HG02610 (cell line): ENCODE measurements at regions not wholly inside any gene's neighbourhood (a gene's known extent, or its start where the extent isn't known, plus 50 kb on each side); places are given as distances from the start of the nearest gene placed in this dataset.
A peak's percentile ranks its signal among the peaks of the same experiment; 100 is the strongest.

Experiments
- ATAC-seq: cut with Tn5 transposase; IDR thresholded peaks from one replicate; pipeline ENCODE4 v1.9.1; 2021; ENCODE audit warnings: mild to moderate bottlenecking, moderate library complexity; ENCODE audit not compliant: unreplicated experiment

DNA sequence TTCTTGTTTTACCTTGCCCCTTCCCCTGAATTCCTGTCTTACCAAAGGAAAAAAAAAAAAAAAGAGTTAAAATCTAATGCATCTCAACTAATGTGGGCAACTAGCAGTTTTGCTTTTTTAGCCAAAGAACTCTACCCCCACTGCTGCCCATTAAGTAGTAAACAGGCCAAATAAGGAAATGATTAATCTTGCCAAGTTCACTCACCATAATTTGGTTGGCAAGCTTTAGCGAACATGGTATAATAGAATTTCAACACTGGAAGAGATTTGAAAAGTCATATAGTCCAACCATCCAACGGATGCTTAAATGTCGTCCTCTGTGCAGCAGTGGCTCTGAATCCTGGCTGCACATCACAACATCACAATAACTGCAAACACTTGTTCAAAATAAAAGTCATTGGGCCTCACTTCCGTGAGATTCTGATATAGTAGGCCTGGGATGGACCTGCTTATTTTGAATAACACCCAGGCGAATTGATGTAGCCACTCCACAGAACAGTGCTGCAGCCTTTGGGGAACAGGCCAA, 142.0 kb upstream of the UBE2E1 start:
- no peak for ATAC-seq

DNA sequence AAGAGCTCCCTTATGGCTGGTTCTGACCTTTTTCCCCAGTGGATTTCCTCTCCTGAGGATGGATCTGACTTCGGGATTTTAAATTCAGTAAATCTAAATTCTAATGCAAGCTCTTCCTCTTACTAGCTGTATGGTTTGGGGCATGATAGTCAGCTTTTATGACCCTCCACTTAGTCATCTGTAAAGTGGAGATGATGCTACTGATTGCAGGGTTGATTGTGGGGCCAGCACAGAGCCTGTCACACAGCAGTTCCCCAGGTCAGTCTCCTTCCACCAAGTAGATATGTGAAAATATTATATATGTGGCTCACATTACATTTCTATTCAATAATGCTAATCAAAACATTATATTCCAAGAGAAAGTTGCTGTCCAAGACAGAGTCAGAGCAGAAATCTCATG, 141.3 kb upstream of the UBE2E1 start:
- ATAC-seq = no peak

DNA sequence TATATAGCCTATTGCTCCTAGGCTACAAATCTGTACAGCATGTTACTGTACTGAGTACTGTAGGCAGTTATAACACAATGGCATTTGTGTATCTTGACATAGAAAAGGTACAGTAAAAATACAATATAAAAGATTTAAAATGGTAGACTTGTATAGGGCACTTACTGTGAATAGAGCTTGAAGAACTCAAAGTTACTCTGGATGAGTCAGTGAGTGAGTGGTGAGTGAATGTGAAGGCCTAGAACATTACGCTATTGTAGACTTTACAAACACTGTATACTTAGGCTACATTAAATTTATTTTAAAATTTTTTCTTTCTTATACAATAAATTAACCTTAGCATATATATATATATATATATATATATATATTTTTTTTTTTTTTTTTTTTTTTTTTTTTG, 140.0 kb upstream of the UBE2E1 start:
- no peak for ATAC-seq

DNA sequence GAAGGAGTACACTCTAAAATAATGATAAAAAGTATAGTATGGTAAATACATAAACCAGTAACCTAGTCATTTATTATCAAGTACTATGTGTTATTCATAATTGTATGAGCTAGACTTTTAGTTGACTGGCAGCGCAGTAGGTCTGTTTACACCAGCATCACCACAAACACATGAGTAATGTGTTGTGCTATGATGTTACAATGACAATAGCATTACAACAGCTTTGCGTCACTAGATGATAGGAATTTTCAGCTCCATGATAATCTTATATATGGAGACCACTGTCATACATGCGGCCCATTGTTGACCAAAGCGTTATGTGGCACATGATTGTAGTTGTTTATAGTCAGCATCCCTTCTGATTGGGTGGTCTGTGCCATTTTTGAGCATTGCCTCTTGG, 138.9 kb upstream of the UBE2E1 start:
- no peak for ATAC-seq

DNA sequence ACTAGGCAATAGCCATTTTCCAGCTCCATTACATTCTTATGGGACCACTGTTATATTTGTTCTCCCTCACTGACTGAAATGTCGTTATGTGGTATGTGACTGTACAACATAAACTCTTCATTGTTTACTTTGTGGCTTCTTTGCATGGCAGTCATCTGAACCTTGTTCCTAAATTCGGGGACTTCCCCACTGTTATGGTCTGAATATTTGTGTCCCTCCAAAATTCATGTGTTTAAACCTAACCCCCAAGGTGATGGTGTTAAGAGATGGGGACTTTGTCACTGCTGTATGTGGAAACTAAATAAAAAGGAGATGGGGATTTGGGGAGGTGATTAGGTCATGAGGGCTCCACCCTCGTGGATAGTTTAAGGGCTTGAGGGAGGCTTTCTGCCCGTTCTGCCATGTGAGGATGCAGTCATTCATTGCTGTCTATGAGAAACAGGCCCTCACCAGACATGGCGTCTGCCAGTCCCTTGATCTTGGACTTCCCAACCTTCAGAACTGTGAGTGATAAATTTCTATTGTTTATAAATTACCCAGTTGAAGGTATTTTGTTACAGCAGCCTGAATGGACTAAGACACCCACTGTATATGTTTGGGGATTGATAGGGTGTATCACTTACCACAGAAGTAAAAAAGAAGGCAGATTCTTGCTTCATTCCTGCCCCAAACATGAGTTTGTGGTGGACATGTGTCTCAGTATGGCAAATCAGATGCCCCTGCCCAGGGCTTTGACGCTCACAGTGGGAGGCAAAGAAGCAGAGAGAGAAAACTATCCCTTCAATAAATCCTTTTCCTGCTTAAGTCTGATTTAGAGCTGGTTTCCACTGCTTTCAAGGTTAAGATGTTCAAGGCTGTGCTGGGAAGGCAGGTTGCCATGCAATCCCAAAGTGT, 138.0 kb upstream of the UBE2E1 start:
- peak; percentile 67 for ATAC-seq

DNA sequence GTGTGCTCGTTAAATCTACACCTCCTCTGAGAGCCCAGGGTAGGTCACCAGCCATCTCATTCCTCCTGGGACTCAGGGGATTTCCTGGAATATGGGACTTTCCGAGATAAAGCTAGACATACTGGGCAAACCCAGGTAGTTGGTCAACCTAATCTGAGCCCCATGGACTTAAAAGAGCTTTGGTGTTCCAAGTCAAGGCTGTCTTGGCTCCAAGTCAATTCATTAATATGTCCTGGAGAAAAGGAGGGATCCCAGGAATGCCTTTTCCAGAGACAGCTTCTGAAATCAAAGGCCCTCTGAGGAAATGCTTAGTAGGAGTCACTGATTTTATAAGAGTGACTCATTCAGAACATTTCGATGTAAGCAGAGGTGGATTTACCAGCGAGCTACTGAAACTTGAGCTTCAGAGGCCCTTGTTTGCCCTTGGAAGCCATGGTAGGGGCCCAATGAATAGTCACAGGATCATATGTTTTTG, 137.3 kb upstream of the UBE2E1 start:
- ATAC-seq = peak; percentile 36

DNA sequence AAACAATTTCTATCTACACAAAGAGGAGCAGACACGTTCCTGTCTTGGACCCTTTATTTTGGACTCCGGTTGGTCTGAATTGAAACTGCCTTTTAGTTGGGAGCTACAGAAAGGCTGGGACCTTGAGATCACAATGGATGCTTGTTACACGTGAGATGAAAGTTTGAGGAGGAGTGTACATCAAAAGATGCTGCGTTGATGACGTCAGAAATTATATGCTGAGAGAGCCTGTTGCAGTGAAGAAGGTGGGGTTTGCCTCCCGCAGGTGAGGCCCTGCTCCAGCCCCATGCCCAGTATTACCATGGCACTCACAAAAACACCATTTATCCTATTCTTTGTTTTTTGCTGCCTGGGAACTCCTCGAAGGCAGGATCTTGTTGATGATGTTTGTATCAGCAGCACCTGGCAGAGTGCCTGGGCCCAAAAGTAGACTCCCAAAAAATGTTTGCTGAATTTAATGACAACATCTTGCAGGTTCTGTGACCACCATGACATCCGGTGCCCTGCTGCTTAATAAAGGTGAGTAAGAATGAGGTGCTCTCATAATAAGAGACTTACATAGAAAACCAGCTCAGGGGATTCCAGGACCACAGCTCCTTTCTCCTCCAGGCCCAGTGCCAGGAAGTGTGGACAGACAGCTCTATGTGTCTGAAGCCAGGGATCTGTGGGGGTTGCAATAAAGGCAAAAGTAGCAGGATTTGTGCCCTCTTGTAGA, 136.1 kb upstream of the UBE2E1 start:
- ATAC-seq = no peak

DNA sequence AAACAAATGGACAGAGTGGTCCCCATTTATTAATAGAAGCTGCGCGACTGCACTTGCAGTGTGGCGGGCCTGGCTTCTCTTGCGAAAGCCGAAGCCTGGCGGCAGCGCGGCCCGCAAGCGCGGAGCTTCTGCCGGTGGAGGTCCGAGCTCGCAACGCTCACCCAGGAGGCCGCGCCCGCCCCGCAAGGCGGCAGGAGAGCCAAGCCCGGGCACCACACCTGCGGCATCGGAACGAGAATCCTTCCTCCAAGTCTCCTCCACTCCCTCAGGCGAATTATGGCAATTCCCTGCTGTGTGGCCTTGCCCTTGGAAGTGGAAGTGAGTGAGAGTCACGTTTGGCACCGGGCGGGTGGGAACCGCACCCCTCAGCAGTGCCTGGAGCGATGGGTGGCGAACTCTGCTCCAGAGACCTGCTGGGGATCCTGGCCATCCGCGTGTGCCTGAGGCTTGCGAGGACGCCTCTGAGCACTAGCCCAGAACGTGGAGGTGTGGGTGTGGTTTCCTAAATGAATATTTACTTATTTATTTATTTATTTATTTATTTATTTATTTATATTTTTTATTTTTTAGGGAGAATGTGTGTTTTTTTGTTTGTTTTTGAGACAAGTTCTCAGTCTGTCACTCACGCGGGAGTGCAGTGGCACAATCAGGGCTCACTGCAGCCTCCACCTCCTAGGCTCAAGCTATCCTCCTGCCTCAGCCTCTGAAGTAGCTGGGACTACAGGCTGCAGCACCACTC, 133.7 kb upstream of the UBE2E1 start:
- ATAC-seq = no peak

DNA sequence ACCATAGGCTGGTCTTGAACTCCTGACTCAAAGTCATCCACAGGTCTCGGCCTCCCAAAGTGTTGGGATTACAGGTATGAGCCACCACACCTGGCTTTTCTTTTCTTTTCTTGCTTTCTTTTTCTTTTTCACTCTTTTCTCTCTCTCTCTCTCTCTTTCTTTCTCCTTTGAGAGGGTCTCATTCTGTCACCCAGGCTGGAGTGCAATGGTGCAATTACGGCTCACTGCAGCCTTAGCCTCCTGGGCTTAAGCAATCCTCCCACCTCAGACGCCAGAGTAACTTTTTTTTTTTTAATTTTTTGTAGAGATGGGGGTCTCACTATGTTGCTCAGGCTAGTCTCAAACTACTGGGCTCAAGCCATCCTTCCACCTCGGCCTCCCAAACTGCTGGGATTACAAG, 133.1 kb upstream of the UBE2E1 start:
- no peak for ATAC-seq

DNA sequence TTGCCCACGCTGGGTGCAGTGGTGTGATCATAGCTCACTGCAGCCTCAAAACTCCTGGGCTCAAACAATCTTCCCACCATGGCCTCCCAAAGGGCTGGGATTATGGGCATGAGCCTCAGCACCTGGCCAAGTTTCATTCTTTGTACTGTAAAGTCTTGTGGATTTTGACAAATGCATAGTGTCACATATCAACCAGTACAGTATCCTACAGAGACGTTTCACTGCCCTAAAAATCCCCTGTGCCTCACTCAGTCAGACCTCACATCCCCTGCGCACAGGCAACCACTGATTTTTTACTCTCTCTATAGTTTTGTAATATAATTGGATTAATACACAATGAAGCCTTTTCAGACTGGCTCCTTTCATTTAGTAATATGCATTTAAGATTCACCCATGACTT, 130.7 kb upstream of the UBE2E1 start:
- no peak for ATAC-seq

DNA sequence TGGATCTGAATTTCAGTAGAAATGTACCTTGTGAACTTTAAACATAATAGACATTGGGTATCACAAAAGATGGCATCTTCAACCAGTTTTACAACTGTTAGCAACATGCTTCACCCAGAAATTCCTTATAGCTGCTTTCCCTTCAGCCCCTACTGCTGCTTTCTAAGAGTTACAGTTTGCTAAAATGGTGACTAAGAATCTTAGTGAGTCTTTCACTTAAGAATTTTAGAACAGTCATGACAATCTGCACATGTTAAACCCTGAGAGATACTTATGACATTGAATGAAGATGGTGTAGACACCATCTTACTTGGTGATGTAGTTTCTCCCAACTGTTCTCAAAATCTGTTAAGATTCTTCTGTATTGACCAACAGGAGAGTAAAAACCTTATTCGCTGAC, 129.7 kb upstream of the UBE2E1 start:
- ATAC-seq = no peak

DNA sequence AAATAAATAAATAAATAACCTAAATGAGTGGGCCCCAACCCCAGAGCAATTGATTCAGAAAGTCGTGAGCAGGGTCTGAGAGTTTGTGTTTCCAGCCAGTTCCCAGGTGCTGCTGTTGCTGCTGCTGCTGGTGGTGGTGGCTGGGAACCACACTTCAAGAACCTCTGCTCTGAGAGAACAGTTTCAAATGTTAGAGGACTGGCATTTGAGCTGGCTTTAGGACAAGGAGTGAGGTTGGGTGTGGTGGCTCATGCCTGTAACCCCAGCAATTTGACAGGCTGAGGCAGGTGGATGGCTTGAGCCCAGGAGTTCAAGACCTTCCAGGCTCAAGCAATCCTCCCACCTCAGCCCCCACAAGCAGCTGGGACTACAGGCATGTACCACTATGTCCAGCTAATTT, 123.1 kb upstream of the UBE2E1 start:
- ATAC-seq = no peak

DNA sequence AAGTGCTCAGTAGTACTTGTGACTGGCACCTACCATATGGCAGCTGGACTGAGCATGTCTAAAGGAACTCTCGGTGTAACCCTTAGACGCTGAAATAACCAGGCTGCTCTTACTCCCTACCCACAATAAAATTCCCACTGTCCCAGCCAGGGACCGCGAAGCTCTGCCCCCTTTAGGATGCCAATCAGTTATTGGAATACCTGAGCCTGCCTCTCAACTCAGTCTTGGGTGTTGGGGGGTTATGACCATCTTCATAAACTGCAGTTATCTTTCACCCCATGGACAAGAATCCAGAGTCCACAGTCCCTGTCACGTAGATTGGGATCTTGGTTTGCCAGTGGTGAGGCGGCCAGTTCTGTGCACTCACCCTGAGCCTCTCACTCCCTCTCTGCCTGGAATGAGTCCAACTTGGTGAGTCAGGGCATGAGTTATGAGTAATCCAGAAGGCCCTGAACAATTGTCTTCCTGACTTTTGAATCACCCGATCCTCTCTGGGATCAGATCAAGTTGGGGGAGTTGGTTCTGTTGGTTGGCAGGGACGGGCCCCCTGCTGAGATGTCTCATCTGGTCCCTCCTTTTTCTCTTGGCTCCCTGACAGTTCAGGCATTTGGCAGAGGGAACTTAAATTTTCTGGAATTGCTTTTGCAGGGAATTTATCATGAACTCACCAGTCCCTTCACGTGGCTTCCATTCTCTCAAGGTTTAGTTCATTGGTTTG, 120.1 kb upstream of the UBE2E1 start:
- ATAC-seq = peak; percentile 59

DNA sequence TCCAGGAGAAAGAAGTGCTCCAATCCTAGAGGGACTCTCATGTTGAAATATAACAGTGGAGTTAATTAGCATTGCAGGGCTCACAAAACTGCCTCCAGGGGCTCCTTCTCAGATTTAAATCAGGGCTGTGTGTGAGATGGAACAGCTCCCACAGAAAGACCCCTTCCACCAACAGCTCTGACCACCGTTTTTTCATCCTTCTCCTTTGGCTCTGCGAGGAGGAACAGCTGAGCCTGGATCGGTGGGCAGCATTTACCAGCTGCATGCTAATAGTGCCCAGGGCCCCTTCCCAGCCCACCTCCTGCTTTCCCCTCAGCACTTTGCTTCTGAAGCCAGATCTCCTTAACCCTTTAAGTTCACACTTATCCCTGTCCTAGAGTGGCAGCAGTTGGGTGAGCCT, 119.2 kb upstream of the UBE2E1 start:
- no peak for ATAC-seq

DNA sequence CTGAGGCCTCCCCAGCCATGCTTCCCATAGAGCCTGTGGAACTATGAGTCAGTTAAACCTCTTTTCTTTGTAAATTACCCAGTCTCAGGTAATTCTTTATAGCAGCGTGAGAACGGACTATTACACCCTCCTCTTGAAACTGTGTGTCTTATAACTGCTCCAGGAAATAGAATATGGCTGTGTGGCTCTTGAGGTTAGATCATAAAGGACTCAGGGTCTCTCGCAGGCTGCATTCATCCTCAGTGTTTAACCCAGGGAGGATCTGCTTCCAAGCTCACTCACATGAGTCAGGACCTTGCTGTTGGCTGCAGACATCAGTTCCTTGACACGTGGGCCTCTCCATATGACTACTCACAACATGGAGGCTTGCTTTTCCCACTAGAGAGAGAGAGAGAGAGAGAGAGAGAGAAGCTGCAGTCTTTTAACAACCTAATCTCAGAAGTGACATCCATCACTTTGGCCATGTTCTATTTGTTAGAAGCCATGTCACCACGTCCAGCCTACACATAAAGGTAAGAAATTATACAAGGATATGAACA, 114.3 kb upstream of the UBE2E1 start:
- no peak for ATAC-seq

DNA sequence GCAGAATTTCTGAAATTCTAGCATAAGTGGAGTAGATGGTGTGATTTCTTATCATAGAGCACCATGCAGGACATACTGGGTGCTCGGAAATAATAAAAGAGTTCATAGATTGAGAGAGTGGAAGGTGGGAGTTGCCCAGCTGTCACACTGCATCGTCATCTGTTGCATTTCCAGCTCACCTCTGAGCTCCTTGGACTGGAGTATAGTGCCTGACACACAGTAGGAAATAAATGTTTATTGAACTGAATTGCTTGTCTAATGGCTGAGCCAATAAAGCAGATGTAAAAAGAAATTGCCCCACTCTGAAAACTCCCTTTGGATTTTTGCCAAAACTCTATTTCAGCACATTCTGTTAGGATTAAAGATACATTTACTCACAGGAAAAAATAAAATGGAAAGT, 108.9 kb upstream of the UBE2E1 start:
- no peak for ATAC-seq

DNA sequence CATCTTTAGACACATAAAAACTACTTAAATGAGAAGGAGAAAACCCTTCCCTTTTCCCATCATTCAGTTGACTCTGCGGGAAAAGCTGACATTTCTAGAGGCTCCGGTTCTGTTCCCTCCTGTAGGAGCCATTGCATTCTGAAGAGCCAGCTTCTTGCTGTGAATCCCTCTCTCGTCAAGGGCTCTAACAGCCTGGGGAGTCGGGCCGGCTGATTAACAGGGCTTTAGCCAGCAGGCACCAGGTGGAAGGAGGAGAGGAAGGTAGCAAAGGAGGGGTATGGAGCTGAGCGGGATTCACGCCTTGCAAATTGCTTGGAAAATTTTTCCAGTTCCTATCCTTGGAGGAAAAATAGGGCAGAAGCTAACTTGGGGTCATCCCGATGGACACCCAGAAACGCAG, 108.3 kb upstream of the UBE2E1 start:
- no peak for ATAC-seq

DNA sequence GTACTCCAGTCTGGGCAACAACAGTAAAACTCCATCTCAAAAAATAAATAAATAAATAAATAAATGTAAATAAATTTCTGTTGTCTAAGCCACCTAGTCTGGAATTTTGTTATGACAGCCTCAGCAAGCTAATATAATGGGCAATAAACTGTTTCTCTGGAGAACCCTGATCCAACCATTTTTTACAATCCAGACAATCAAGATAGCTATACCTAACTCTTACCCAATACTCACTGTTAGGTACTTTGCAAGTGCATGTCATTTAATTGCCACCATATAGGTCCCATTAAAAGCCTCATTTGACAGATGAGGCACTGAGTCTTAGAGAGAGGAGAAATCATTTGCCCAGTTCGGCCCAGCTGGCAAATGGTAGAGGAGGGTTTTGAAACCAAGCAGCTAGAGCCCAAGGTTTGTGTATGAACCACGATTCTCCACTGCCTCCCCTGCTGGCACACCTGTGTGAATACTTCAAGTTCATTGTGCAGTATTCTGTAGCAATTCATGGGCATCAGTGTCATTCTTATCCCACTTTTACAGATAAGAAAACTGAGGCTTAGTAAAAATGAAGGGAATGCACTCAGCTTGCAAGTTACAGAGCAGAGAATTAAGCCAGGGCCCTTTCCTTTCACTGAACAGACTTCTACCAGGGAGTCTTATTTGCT, 107.0 kb upstream of the UBE2E1 start:
- no peak for ATAC-seq

DNA sequence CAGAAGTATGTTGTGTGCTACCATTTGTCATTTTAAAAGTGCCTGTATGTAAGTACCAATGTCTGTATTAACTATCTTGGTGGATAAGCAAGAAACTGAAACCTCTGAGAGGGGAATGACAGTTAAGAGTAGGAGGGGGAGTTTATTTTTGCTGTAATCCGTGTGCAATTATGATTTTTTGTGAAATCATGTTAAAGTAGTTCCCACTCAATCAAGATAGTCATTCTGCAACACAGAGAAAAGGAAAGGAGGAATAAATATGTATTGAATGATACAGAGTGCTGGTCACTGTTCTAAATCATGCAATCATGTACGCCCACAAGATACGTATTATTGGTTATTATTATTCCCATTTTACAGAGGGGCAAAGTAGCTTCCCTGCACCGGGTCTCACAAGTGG, 105.1 kb upstream of the UBE2E1 start:
- ATAC-seq = no peak
